Brain microvascular endothelial cell (primary cell): ENCODE measurements at regions not wholly inside any gene's neighbourhood (a gene's known extent, or its start where the extent isn't known, plus 50 kb on each side); places are given as distances from the start of the nearest gene placed in this dataset.

Experiments used
- DNase-seq: peaks from one replicate; pipeline ENCODE4 v3.0.0-alpha.2; 2020
- H3K27ac ChIP-seq: fragments of 250-450 bp; sonication (Bioruptor Pico); 2 replicates; pipeline ENCODE4 v1.5.1; 2020; ENCODE audit warnings: mild to moderate bottlenecking, moderate library complexity
- H3K27me3 ChIP-seq: fragments of 250-450 bp; sonication (Bioruptor Pico); replicated peaks from 2 replicates; pipeline ENCODE4 v1.5.1; 2020; ENCODE audit warnings: mild to moderate bottlenecking
- H3K36me3 ChIP-seq: fragments of 250-450 bp; sonication (Bioruptor Pico); replicated peaks from 2 replicates; pipeline ENCODE4 v1.5.1; 2020; ENCODE audit warnings: mild to moderate bottlenecking
- H3K4me3 ChIP-seq: 2 replicates; pipeline ENCODE4 v1.5.1; 2011; ENCODE audit warnings: low read depth, mild to moderate bottlenecking, control low read depth, low read length, moderate library complexity
- in situ Hi-C: cut with HindIII; loops from 2 replicates; pipeline ENCODE4 v1.10.0; 2017; ENCODE audit warnings: low sequenced_read_pairs, low pct_ligation_motif_present
- TF ChIP-seq, protein P1 (sequence below): IDR thresholded peaks from 2 replicates; pipeline ENCODE4 v1.5.1; 2011; ENCODE audit warnings: low read depth, mild to moderate bottlenecking, moderate library complexity, low read length, control low read depth, inconsistent platforms; ENCODE audit errors: missing control alignments

DNA sequence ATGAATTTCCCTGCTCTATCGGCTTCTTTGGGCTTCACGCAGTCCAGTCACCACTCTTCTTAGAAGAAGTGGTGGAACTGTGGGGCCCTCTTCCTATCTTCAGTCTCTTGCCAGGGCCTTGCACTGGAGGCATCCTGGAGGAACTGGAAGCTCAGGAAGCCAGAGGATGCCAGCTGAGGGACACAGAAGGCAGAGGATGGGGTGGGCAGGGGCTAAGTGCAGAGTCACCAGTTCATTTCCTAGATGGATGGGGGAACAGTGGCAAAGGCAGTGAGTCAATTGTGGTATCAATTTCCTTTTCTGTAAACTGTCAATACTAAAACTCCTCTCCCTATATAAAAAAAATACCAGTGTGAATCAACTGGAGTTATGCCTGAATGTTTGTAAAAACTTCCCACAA, 419.7 kb downstream of the KLF12 start:
- H3K4me3 ChIP-seq, result no peak overlapping the region
- DNase-seq, result no peak
- TF ChIP-seq, protein P1, sequence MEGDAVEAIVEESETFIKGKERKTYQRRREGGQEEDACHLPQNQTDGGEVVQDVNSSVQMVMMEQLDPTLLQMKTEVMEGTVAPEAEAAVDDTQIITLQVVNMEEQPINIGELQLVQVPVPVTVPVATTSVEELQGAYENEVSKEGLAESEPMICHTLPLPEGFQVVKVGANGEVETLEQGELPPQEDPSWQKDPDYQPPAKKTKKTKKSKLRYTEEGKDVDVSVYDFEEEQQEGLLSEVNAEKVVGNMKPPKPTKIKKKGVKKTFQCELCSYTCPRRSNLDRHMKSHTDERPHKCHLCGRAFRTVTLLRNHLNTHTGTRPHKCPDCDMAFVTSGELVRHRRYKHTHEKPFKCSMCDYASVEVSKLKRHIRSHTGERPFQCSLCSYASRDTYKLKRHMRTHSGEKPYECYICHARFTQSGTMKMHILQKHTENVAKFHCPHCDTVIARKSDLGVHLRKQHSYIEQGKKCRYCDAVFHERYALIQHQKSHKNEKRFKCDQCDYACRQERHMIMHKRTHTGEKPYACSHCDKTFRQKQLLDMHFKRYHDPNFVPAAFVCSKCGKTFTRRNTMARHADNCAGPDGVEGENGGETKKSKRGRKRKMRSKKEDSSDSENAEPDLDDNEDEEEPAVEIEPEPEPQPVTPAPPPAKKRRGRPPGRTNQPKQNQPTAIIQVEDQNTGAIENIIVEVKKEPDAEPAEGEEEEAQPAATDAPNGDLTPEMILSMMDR, result no peak
- no peaks in the 10 kb centered on the region for H3K27me3 ChIP-seq
- in situ Hi-C loops, result loop anchor here (25.0 kb wide), 1 partner anchor 877 kb away; no protein-coding TSS in a partner anchor
- peaks cover 12% of the 10 kb centered on the region for H3K36me3 ChIP-seq
- no peak overlapping the region for H3K27ac ChIP-seq

DNA sequence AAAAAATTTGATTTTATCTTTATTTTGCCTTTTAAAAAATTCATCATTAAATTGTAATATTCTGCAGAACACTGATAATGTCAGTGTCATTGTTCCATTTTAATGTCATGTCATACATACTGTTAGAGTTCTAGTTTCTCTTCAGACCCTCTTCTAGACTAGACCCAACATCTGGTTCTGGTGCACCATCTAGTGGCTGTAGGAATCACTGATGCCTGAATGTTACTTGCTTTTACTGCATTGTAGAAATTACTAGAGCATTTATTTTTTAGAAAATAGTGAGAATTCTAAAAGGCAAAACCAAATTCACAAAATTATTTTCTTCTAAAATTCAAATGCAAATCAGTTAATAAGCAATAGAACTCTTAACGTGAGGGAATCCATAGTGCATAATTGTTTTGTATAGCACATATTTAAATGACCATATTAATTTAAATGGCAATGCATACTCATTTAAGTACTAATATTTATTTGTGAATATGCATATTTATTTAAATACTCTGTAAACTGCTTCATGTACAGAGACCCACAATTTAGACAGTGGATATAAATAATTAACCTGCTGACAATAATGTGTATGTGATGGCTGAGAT, 425.7 kb downstream of the KLF12 start:
- TF ChIP-seq, protein P1, result peak; percentile 80
- Histone ChIP-seq H3K27me3 (no peaks in the 10 kb centered on the region), H3K36me3 (peaks cover 5% of the 10 kb centered on the region), H3K4me3 (no peak overlapping the region), H3K27ac (no peak overlapping the region)
- in situ Hi-C loops, result loop anchor here (25.0 kb wide), 1 partner anchor 871 kb away; no protein-coding TSS in a partner anchor
- DNase-seq, result peak; percentile 65

DNA sequence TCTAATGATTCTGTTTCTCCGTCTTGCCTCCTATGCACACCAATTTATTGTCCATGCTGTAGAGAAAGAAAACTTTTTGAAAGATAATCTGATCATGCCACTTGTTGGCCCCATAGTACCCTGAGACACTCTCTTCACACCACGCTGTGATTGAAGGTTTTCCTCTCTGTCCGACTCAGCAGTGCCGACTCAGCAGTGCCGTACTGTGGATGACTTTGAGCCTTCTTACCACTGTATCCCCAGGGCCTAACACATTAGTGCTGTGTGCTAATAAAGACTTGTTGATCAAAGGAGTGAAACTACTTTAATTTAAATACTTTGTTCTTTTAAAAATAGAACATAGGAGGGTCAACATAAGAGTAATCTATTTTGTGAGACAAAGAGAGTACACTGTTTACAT, 429.6 kb downstream of the KLF12 start:
- H3K4me3 ChIP-seq, result no peak overlapping the region
- in situ Hi-C loops, result loop anchor here (25.0 kb wide), 1 partner anchor 867 kb away; no protein-coding TSS in a partner anchor
- no peak overlapping the region for H3K27ac ChIP-seq

DNA sequence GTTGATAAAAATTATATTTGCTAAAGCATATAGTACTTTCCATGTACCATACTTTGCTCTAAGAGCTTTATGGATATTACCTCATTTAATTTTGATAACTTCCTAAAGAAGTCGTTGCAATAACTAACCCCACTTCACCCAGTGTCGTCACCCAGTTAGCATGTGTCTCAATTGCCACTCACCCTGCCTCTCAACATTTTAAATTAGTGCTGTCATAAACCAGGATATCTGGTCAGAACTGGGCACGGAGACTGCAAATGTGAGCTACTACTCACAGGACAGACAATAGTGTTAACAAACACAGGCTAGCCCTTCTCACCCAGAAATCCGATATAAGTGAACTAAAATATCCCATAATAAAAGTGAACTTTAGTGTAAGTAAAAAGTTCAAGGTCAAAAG, 430.6 kb downstream of the KLF12 start:
- Histone ChIP-seq H3K4me3 (no peak overlapping the region), H3K27me3 (no peaks in the 10 kb centered on the region), H3K27ac (no peak overlapping the region), H3K36me3 (no peaks in the 10 kb centered on the region)
- in situ Hi-C loops, result loop anchor here (25.0 kb wide), 1 partner anchor 866 kb away; no protein-coding TSS in a partner anchor
- no peak for DNase-seq
- TF ChIP-seq, protein P1, result no peak

More for the DNA sequence above, 429.6 kb downstream of the KLF12 start:
- Histone ChIP-seq H3K36me3 (no peaks in the 10 kb centered on the region), H3K27me3 (no peaks in the 10 kb centered on the region)
- no peak for DNase-seq
- TF ChIP-seq, protein P1, result no peak

DNA sequence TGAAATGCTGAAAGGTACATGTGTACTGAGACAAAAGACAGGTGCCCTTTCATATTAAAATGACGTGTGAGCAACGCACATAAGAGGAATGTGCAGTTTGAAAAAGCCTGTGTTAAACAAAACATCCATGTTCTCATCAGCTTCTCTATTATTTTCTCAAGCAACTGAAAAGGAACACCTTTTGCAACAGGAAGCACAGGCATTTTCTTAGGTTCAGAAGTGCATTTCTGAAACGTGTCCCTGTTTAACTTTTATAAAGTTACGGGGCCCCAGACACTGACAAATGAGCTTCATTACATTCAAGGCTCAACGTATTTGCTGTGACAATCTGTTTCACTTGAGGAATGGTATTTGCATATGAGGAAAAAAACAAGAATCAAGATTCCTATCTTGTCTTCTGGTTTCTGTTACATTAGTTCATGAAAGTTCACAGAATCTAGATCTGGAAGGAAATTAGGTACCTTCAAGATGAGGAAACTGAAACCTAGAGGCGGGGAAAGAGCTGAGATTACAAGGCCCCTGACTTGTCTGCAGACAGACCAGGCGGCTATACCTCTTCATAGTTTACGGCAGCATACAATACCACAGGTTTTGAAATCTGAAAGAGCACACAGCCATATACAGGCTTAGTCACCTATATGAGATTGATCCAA, 431.7 kb downstream of the KLF12 start:
- no peak overlapping the region for H3K27ac ChIP-seq
- no peak for DNase-seq

More for the DNA sequence above, 431.7 kb downstream of the KLF12 start:
- no peak overlapping the region for H3K4me3 ChIP-seq
- in situ Hi-C loops, result loop anchor here (25.0 kb wide), 1 partner anchor 865 kb away; no protein-coding TSS in a partner anchor
- no peaks in the 10 kb centered on the region for H3K27me3 ChIP-seq
- no peaks in the 10 kb centered on the region for H3K36me3 ChIP-seq
- TF ChIP-seq, protein P1, result no peak
